Posterior vena cava (tissue), 2 donors: ENCODE measurements at regions not wholly inside any gene's neighbourhood (a gene's known extent, or its start where the extent isn't known, plus 50 kb on each side); places are given as distances from the start of the nearest gene placed in this dataset.

Source experiments
- DNase-seq: peaks from one replicate; pipeline ENCODE4 v3.0.0-alpha.2; 2020; ENCODE audit warnings: low spot score
- intact Hi-C, 2 donors: fragments of 100-400 bp; cut with DNase I; formaldehyde crosslinking; loops; one replicate each; pipeline versions ENCODE4 v1.14.1 to v1.14.2; 2022 to 2023
- donor health status: DM: yes; HTN: yes; CAD: no.
- donor health status: DM: yes; HTN: yes; CAD: no.

DNA sequence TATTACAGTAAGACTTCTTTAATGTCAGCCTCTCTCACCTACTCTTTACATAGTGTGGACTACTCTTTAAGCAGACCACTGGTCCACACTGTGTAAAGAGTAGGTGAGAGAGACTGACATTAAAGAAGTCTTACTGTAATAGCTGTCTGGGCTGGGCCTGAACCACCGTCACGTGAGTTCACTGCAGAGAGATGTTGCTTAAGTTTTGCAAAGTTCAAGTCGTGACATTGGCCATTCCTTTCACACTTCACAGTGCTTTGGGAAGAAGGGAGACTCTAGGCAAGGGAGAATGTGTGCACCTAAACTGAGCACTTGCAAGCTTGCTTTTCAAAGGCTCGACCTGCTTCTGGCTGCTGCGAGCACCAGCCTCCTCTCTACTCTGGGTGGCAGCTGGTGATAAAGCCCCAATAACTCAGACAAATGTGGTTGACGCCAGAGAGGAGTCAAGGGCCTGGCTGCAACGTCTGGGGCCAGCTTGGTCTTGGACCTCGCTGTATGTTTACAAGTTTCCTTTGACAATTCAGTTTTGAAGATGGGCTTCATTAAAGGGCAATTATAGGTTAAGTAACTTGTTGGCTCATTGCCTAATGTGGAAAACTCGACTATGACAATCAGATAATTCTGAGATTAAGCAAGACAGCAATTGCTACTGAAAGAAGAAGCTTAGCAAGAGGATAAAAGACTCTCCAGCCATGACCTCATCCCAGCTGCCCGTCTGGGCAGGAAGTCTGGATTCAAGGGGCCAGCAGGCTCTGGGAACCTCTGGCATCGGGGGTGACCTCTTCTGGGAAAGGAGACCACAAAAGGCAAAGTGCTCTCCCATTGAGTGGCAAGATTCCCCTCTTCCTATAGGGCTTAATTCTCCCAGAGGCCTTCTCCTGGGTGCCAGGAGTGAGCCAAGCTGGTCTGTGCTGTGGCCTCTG is 242.1 kb upstream of the TLE3 start:
- intact Hi-C loops: no loop called here
- no peak for DNase-seq

DNA sequence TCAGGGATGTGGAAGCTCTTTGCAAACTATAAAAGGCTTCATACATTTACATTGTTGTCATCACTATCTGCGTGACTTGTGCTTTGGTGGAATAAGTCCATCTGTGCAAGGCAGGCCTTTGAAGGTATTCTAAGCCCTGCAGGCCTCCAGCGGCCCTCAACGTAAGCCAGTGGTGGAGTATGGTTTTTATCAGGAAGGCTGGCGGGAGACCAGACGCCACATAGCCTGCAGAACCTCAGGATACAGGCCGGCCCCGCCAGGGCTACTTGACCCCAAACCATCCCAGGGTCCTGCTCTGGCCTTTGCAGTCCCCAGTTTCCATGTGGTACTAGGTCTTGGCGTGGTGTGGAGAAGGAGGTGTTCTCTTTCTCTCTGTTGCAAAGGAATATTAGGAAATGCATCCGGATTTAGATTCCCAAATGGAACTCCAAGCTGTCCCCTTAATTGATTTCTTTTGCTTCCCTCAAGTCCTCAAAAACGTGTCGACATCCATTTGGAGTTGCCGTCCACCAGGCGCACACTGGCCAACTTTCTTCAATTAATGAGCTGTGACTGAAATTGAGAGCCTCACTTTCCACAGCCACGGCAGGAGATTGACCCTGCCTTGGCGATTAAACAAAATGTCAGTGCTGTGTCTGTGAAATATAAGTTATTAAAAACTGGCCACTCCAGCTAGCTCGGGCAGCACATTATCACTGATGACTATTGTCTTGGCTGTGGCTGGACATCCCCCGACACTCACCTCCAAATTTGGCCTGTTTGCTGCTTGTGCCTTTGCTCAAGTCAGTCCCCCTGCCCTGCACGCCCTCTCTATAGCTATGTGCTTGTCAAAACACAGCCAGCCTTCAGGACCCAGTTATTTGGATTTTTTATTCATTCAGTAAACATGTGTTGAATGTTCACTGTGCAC is 239.8 kb upstream of the TLE3 start:
- no peak for DNase-seq
- intact Hi-C loops: no loop called here

DNA sequence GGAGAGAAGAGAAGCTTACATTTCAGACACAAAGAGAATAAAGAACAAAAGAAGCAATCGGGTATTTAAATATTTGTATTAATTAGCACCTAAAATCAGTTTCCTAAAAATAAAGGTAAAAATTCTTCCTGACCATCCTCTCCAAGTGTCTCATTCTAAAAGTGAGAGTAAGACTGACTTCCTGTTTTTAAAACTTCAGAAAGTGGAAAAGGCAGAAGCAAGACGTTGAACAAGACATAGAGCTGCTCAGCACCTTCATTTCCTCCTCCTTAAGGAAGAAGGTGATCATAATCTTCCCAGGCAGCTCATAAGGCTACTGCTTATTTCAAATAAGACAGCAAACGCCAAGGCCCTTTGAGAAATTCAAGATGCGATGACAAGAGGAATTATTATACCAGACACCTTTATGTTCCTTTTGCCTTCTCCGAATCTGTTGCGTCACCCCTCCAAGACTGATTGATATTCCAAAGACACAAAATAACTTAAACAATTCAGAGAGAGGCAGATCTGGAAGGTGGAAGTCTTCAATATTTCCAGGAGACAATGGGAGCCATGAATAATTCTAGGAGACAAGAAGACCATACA is 238.8 kb upstream of the TLE3 start:
- intact Hi-C loops: no loop called here
- DNase-seq: no peak

DNA sequence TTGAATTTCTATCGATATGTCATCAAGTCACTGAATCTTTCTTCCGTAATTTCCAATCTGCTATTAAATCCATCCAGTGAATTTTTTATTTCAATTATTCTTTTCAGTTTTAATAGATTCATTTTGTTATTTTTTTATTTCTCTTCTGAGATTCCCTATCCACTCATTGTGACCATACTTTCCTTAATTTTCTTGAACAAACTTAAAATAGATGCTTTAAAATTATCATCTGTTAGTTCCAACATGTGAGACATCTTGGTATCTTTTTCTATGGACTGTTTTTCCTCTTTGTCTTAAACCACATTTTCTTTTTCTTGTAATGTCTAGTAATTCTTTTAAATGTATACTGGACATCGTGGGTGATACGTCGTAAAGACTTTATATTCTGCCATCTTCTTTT is 236.6 kb upstream of the TLE3 start:
- DNase-seq: no peak
- intact Hi-C loops: no loop called here

DNA sequence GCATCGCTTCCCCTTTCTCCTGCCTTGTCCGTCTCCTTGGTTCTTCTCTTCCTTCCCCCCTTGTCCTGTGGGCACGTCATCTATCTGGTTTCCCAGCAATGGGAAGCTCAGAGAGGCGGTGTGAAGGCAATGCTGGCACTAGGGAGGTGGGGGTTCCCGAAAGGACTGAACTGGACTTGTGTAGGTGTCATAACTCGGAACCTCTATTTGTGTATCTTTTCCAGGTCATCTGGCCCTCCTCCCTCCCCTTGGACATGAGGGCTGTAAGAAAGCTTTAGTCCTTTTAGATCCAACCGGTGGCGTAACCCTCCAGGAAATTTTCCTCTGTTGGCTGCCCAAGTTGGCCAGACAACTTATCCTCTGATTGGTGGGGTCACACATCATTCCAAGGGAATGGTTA is 231.5 kb upstream of the TLE3 start:
- intact Hi-C loops: no loop called here
- DNase-seq: no peak

DNA sequence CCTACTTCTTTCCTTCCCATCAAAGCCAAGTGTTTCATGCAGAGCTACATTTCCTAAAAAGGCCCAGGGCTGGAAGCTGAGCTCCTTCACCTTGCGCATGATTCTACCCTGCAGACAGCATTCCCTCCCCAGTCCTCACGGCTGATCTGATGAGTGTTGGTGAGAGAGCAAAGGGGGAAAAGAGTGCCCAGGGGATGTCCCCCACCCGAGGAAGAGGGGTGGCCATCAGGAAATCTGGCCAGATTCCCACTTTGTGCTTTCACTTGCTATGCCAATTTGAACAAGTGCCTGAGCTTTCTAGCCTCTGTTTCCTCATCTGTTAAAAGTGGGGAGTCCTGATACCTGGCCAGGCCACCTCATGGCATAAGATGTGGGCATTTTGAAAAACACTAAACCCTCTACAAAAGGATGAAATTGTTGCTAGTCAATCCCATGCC is 231.0 kb upstream of the TLE3 start:
- intact Hi-C loops: no loop called here

DNA sequence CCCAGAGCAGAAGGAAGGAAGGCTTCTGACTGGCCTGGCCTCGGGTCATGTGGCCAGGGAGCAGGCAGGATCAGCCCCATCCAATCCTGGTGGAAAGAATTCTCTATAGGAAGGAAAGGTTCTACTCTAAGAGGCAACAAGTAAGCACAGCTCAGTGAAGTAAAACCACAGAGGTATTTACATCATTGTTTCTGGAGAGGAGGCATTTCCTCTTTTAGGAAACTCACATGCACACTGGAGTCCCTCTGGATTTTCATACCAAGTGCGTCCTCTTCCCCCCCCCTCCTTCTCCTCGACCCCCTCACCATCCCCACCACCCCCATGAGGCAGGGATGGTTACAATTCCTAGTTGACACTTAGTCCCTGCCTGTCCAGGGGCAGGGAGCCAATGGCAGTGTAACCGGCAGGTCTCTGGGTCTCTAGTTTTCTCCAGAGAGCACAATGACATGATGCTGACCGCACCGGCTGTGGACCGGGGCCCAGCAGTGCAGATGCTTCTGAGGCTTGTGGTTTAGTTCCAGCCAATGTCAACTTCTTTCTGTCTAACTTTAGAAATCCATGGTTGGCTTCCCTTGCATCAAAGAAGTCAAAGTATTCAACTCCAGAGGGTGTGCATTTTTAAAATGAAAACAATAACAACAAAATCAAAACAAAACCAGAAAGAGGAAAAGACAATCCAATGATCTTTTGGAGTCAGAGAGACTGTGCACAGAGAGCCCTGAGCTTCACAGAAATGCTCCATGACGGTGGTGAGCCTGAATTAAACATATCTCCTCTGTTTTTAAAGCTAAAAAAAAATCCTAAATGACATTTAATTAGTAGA is 230.3 kb upstream of the TLE3 start:
- DNase-seq: peak; percentile 92
- intact Hi-C loops: no loop called here

More for the DNA sequence above, 231.0 kb upstream of the TLE3 start:
- no peak for DNase-seq

DNA sequence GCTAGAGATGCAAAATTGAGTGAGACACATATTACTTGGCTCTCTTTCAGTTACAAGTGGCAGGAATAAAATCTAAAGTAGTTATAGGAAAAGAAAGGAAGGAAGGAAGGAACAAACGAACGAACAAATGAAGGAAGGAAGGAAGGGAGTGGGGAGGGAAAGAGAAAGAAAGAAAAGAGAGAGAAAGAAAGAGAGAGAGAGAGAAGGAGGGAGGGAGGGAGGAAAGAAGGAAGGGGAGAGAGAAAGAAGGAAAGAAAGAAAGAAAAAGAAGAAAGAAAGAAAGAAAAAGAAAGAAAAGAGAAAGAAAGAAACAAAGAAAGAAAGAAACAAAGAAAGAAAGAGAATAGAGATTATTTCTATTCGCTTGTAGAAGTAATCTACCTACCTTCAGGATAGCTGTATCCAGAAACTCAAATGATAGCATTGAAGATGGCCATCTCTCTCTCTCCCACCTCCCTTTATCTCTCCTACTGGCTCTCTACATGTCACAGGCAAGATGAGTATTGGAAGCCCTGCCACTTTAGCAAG is 229.7 kb upstream of the TLE3 start:
- intact Hi-C loops: no loop called here
- no peak for DNase-seq

DNA sequence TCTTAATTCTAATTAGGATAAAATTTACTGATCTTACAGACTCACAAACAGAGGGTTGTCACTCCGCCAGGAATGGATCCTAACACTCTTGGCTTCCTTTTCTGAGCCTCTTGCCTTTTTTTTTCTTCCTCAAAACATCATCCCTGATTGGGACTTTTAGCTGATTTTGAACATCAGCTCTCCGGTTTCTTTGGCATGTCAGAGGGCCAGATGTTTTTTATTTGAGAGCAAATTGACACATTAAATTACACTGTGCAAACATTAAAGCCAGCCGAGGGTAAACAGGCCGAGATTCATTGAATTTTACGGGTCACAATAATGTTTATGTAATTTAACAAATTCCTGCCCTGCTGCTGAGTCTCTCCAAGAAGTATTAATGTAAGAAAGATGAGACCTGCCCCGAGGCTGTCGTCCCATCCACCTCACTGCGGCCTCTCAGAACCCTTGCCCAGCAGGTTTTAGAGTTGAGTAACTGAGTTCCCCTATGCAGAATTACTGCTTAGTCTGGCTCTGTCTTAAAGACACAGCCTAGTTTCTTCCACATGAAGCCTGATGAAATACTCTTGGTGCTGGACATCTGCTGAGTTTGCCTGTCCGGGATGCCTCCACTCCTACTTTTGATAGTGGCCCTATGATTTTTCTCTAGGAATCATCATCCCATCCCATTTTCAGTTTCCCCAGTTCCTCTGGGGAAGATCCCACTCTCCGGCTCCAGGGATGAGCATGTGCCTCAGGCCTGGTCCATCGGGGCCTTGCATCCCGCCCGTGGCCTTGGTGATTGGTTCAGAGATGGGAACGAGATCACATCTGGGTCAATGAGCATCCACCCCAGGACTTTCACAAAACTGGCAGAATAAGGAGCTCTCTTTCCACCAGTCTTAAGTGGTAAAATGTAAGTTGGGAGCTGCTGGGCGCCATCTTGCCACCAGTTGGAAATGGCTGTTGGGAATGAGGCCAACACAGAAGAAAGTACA is 226.6 kb upstream of the TLE3 start:
- DNase-seq: no peak
- intact Hi-C loops: no loop called here

DNA sequence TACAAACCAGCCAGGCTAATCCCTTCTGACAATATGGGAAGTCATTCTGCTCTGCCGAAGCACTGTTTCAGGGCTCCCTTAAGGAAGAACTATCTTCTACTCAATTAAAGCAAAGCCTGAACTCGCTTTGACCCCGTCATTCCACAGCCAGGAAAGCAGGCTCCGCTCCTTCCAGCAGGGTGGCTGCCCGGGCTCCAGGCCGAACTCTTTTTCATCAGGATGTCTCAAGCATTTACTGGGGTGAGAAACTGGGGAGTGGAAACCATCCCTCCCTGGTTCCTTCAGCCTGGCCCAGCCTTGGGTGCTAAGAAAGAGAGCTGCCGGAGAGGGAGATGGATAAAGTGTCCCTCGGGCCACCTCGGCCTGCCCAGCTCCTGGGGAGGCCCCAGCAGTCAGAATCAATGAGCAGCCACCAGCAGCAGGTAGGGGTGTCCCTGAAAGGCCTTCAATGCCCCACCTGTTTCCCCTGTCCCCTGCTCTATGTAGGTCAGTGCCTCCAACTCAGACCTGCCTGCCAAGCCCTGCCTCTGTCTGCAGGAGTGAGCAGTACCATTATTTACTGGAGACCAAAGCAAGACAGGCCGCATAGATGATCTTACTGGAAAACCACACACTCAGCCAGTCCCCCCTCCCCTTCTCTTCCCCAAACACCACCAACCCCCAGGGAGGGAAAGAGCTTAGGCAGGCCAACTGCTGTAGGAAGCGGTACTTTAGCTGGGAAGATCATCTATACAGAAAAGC is 225.6 kb upstream of the TLE3 start:
- peak; percentile 92 for DNase-seq
- intact Hi-C loops: no loop called here

DNA sequence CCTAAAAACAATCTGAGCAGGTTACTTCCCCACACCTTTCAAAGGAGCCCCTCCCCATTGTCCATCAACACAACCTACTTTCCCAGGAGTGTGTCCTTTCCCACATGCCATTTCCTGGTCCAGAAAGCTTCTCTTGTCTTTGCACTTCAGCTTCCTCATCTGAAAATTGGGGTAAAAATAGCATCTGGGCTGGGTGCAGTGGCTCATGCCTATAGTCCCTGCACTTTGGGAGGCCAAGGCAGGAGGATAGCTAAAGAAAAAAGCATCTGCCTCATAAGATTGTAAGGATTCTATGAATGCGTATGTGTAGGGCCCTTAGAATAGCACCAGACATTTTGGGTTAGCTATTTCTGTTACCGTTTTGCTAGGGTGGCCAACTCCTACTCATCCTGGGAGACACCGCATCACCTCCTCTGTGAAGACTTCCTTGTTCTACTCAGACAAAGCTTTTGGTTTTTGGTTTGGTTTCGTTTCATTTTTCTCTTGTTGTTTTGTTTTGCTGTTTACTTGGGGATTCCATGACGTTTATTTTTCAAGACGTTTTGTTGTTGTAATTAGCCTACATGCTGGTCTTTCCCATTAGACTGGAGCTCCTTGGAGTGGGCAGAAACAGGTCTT is 224.4 kb upstream of the TLE3 start:
- DNase-seq: no peak
- intact Hi-C loops: no loop called here

DNA sequence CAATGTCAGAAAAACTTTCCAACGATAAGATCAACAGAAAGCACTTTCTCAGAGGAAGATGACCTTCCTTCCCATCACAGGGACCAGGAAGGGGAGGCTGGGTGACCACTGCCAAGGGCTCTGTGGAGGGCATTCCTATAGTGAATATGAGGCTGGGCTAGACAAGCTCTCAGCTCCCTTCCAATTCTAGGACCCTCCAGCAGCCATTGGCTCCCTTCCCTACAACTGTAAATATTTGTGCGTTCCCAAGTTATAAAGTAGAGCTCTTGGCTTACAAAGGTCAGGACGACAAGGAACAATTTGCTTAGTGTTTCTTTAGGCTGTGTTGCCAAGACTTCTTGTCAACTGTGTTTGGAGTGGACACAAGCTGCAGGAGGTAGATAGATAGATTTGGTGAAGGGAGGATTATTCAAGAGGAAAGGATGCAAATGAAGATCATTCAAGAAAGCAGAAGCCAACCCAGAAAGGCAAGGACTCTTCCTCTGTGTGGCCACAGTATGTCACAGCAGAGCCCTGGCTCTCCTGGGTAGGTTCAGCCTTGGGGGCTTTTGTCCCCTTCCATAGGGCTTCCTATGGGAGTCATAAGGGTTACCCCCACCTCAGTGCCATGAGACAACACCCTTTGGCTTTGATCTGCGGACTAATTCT is 223.6 kb upstream of the TLE3 start:
- intact Hi-C loops: no loop called here
- DNase-seq: no peak

DNA sequence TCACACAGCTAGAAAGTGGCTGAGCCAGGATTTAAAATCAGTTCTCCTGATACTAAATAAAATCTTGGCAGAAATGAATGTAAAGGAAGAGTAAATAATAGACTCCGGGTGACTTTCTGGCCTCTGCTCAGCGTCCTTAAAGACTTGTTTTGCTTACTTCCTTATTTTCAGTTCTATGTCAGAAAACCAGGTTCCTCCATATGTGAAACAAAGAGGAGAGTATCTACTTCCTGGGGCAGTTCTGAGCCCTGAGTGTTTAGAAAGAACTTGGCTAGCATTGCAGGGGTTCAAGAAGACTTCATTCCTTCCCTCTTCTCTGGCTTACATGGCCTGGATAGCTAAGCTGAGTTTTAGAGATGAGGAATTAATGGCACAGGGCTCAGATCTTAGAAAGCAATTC is 222.8 kb upstream of the TLE3 start:
- no peak for DNase-seq
- intact Hi-C loops: no loop called here

DNA sequence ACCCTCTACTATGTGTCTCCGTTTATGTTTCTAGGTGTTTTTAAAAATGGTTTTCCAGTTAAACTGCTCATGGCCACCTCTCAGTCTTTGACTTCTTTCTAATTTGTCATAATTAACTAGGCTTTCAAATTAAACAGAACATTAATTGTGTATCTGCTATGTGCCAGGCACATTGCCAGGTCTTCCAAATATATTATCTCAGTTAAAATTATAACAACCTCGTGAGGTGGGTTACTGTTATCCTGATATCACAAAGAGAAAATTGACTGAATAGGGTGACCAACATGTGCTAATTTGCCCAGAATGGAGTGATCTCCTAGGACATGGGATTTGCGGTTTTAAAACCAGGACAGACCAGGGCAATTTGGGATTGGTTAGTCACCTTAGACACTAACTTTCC is 222.4 kb upstream of the TLE3 start:
- intact Hi-C loops: no loop called here
- no peak for DNase-seq

DNA sequence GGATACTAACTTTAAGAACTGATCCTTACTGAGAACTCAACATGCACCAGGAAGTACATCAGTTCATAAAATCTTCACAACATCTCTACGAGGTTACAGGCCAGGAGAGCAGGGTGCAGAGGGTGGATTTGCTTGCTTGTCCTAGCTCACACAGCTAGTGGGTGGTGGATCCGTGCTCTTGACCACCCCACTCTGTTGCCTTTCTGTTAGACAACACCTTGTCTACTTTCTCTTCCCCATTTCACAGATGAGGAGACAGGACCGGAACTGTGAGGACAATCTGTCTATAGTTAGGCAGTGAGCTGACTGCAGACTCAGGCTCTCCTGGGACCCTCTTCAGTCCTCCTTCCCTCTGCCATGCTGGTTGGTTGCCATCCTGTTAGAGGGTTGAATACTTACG is 221.7 kb upstream of the TLE3 start:
- no peak for DNase-seq
- intact Hi-C loops: loop anchor here in 1 of 2 donors (5.0 kb wide), 1 partner anchor 52 kb away; no protein-coding TSS in a partner anchor
